Ascending aorta (tissue), 2 donors: ENCODE measurements at regions not wholly inside any gene's neighbourhood (a gene's known extent, or its start where the extent isn't known, plus 50 kb on each side); places are given as distances from the start of the nearest gene placed in this dataset.

Experiments used
- DNase-seq, 2 donors: peaks; one replicate each; pipeline ENCODE4 v3.0.0-alpha.2; 2019; ENCODE audit warnings: low spot score in 2 of 2
- H3K27ac ChIP-seq, 2 donors: fragments of 200-600 bp; sonication (generic); one replicate each; pipeline ENCODE4 v1.5.1; 2016 to 2017; ENCODE audit warnings: mild to moderate bottlenecking in 1 of 2
- H3K27me3 ChIP-seq: fragments of 200-600 bp; sonication (generic); one replicate; pipeline ENCODE4 v1.5.1; 2017
- H3K36me3 ChIP-seq, 2 donors: fragments of 200-600 bp; sonication (generic); one replicate each; pipeline ENCODE4 v1.5.1; 2016
- H3K4me1 ChIP-seq, 2 donors: fragments of 200-600 bp; sonication (generic); one replicate each; pipeline ENCODE4 v1.5.1; 2016 to 2017; ENCODE audit warnings: mild to moderate bottlenecking in 1 of 2
- H3K4me3 ChIP-seq, 2 donors: fragments of 200-600 bp; sonication (generic); one replicate each; pipeline ENCODE4 v1.5.1; 2016 to 2017; ENCODE audit warnings: mild to moderate bottlenecking in 1 of 2
- H3K9me3 ChIP-seq, 2 donors: fragments of 200-600 bp; sonication (generic); one replicate each; pipeline ENCODE4 v1.5.1; 2016
- CTCF ChIP-seq, 3 experiments: fragments of 200-600 bp in 2 of 3; fragments of 450-650 bp in 1 of 3; sonication (generic) in 2 of 3; IDR thresholded peaks; one replicate each; pipeline ENCODE4 v1.5.1; 2016 to 2019; ENCODE audit warnings: antibody characterized with exemption in 3 of 3, mild to moderate bottlenecking in 1 of 3, moderate library complexity in 1 of 3
- intact Hi-C: fragments of 100-400 bp; cut with DNase I; formaldehyde crosslinking; loops from one replicate; pipeline ENCODE4 v1.15.1; 2023

DNA sequence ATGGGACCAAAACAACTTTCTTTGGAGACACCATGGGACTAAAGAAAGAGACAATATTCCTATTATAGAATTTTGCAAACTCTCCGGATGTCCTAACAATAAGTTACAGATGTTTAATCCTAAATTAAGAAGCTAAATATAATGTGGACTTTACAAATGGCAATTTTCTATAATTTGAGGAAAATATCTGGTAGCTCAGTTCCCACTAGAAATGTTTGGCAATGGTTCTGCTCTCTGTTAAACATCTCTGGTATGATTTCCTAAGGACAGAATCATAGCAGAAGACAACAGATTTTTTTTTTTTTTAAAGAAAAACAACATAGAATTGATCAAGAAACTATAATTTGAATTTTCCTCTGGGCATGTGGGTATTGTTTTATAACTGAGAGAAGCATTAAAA, 232.8 kb downstream of the ENC1 start:
- peaks cover 0 to 4% of the 10 kb centered on the region in 2 donors for H3K4me1 ChIP-seq
- DNase-seq = no peak
- no peaks in the 10 kb centered on the region for H3K27me3 ChIP-seq
- no peak overlapping the region for H3K27ac ChIP-seq
- intact Hi-C loops = no loop called here
- TF ChIP-seq CTCF (IDR thresholded peaks at IDR 0.05) = no peak
- H3K4me3 ChIP-seq = no peak overlapping the region
- H3K36me3 ChIP-seq = no peaks in the 10 kb centered on the region
- no peaks in the 10 kb centered on the region for H3K9me3 ChIP-seq

GRCh38 chr5:74406844-74407243, 233.7 kb downstream of the ENC1 start:
- DNase-seq = no peak
- intact Hi-C loops = no loop called here
- Histone ChIP-seq H3K4me3 (no peak overlapping the region), H3K36me3 (no peaks in the 10 kb centered on the region), H3K27ac (peak overlapping the region in 1 of 2 donors; percentile 26), H3K4me1 (peaks cover 0 to 4% of the 10 kb centered on the region in 2 donors), H3K9me3 (no peaks in the 10 kb centered on the region), H3K27me3 (no peaks in the 10 kb centered on the region)
- TF ChIP-seq CTCF (IDR thresholded peaks at IDR 0.05) = no peak

- H3K27me3 ChIP-seq = no peaks in the 10 kb centered on the region
- H3K36me3 ChIP-seq = no peaks in the 10 kb centered on the region
- no peak overlapping the region for H3K27ac ChIP-seq
- intact Hi-C loops = no loop called here
- DNase-seq = no peak
- H3K4me1 ChIP-seq = peaks cover 0 to 4% of the 10 kb centered on the region in 2 donors
- H3K9me3 ChIP-seq = no peaks in the 10 kb centered on the region
- no peak for TF ChIP-seq CTCF (IDR thresholded peaks at IDR 0.05)
- H3K4me3 ChIP-seq = no peak overlapping the region
Measured at GRCh38 chr5:74405593-74405992, 234.9 kb downstream of the ENC1 start.

DNA sequence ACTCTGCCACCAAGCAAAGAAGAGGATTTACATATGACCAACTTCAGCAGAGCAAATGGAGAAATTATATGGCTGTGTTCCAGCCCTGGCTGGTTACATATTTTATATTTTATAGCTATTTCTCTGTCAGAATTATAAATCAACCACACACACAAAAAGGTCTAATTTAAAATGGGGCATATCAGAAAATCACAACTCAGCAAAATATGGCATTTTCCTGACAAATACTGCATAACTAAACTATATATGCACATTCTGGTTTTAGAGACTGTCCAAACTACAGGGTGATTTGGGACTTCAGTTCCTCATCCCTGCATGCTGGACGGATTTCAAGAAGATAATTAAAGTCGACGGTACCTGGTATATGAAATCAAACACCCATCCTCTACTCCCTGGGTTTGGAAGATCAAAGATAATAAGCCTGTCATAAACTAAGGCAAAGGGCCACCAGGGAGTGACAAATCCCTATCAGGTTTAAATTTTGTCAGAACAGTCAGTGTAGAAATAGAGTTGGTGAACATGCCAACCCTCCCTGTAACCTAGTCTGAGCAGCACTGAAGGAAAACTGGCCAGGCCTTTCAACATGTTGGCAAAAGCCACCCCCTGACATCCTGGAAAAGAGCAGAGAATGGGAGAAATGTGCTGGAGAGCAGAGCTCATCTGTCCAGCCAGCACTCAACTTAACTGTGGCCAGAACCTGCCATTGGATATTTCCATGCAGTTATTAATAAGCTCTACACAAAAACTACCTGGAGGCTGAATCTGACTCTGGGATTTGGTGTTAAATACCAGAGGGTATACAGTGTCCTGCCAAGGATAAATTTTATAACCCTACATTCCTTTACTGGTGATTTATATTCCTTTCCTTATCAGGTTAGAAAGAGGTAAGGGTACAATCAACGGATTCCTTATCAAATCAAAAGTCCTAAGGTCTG, 235.7 kb downstream of the ENC1 start:
- no peak for TF ChIP-seq CTCF (IDR thresholded peaks at IDR 0.05)
- no peaks in the 10 kb centered on the region for H3K27me3 ChIP-seq
- intact Hi-C loops = no loop called here
- H3K9me3 ChIP-seq = no peaks in the 10 kb centered on the region
- H3K36me3 ChIP-seq = no peaks in the 10 kb centered on the region
- H3K27ac ChIP-seq = no peak overlapping the region
- peaks cover 0 to 4% of the 10 kb centered on the region in 2 donors for H3K4me1 ChIP-seq
- no peak for DNase-seq
- H3K4me3 ChIP-seq = no peak overlapping the region

DNA sequence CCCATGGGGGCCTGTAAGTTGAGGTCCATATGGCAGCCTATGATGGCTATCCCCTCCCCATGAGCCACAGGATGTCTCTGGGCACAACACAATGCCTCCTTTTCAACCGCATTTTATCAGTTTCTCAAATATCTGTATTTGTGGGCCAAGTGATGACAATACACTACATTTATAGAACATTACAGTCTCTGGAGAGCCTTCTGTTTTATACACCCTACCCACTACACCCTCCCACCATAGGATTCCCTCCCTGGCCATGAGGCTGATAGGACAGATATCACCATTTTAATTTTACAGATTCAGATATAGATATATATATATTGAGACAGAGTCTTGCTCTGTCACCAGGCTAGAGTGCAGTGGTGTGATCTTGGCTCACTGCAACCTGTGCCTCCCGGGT, 236.8 kb downstream of the ENC1 start:
- intact Hi-C loops = no loop called here
- H3K9me3 ChIP-seq = no peaks in the 10 kb centered on the region
- TF ChIP-seq CTCF (IDR thresholded peaks at IDR 0.05) = no peak
- H3K4me3 ChIP-seq = no peak overlapping the region
- H3K4me1 ChIP-seq = peaks cover 0 to 4% of the 10 kb centered on the region in 2 donors
- H3K27me3 ChIP-seq = no peaks in the 10 kb centered on the region
- no peak overlapping the region for H3K27ac ChIP-seq
- no peaks in the 10 kb centered on the region for H3K36me3 ChIP-seq
- no peak for DNase-seq
